ENCODE measurements at regions not wholly inside any gene's neighbourhood (a gene's known extent, or its start where the extent isn't known, plus 50 kb on each side); places are given as distances from the start of the nearest gene placed in this dataset.

DNA sequence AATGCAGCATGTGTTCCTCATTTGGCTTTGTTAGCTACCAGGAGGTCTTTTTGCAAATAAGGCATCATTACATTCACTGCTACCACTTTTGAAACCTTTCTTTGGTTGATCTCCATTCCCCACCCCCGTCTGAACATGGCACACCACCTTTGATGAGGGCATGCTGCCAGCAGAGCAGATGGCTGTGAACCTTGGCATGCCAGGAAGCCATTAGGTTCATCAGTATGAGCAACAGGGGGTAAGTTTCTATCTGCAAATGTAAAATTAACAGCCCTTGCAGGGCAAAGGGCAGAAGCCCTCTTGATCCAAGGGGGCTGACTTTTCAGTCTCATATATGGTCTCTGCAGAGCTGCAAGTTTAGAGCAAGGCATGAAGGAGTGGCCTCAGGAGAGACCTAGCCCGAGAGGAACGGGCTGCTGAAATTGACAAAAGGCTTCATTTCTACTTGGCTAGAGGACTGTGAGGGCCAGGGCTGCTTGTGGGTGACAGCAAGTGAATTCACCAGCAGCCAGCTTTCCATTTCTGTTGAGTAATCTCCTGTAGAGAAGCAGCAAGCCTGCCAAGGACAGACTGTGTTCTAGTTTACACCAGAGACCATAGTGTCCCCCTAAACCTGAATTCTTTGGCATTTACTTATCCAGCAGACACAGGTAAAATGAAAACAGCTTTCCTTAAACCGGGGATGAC, 127.9 kb downstream of the ZNF326 start:
- peak; percentile 94 for DNase-seq

DNA sequence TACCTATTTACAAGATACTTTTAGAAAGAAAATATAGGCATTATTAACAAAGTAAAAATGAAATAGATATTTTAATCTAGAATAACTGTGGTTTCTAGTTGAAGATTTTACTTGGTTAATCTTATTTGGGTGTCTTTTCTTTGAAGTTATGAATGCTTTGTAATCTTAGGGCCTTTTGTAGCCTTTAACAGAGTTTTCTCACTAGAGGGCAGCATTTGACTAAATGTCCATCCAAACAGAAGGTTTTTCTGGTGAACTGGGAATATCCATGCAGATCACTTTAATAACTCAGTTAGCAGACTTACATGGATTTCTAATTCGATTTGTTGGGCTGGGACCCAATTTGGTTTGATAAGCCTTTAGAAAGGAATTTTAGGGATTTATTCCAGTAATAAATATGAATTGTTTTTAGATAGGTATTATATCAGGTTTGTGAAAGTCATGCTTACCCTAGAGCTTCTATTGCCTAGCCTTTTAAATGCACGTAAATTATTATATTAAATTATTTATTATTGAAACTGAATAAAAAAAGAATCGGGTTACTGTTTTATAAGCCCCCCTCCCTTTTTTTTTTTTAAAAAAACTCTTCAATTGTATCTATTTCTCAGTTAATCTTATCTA, 119.7 kb downstream of the ZNF326 start:
- DNase-seq, result peak; percentile 71

DNA sequence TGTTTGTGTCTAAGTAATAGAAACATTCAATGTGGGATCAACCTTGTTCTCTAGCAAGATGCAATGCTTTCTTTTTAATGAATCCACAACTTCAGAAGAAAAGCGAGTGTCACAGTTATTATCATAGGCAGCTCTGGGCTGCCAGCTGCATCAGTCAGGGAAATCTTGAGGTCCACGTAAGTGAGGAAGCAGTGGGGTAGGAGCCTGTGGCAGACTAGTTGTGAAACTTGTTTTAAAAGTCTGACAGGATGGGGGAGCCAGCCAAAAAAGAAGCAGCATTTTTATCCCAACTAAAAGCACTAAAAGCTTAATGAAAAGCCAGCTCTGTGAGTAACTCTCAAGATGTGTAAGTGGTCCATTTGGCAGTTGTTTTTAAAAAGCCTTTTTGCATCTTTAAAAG, 113.1 kb downstream of the ZNF326 start:
- no peak for DNase-seq

DNA sequence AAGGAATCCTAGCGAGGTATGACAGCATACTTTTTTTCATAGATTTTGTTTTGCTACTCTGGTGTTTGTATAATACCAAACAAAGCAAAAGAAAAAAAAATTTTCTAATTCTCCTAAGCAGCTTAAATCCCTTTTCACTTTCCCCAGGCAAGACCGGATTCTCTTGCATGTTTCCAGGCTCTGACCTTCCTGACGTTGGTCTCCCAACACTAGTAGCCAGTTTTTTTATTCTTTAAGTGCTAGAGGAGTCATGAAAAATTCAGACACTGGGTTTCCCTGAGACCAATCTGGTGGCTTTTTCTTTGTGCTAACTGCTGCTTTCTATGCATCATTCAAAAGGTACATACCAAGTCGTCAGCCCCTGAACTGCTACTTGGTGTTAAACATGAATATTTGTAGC, 111.4 kb downstream of the ZNF326 start:
- no peak for DNase-seq

DNA sequence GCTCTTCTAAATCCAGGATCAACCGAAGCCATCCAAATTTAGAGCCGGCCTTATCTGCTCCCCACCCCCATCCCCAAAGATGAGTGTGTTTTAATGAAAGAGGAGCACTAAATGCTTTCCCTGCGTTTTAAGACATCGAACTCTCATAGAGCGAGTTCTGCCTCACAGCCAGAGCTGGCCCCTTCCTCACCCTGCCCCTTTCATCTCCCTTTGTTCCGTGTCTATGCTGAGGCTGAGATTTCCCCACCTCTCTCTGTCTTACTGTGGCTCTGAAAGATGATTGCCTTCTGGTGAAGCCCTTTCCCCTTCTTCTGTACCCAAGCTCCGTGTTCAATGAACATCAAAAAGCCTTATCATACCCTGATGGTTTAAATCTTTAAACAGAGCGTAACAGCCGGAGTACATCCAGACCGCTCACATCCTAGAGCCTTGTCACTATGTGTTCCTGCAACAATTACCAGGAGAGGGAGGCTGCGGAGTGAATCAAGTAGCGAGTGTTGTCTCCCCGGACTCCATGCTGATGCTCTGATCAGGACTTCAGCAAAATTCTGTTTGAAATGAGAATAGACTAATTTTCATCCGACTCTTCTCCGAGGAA, 110.1 kb downstream of the ZNF326 start:
- DNase-seq, result no peak

DNA sequence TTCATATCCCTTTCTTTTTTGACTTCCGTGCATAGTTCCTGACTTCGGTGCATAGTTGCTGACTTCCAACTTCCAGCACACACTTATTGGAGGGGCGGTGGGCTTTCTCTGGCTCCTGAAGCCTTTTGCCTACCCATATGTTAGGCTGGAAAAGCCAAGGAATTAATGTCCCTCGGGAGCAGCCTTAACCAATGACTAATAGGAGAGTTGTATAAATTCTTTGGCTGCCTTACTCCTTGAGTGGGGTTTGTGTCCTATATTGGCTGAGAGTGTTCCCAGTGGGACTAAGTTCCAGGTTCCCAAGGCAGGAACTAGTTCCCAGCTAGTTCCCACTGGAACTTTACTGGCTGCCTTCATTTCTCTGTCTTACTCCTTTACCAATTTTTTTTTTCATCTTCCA, 105.7 kb downstream of the ZNF326 start:
- DNase-seq, result no peak

DNA sequence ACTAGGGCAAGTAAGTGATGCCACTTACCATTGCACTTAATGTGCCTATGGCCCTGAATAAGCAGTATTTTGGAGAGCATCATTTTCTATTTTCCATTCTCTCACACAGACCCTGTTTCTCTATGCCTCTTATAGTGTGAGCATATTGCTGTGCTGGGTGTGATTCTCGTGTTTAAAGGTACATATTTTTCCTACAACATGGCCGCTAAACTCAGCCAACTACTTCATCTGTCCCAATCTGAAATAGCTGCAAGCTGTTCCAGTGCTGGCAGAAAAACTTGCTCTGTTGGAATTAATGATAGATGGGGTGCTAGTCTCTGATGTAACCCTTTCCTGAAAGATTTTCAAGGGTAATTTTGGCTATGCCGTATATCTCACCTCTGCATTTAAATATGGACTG, 97.5 kb downstream of the ZNF326 start:
- DNase-seq, result no peak
